Liver (tissue), 8 donors: ENCODE measurements at regions not wholly inside any gene's neighbourhood (a gene's known extent, or its start where the extent isn't known, plus 50 kb on each side); places are given as distances from the start of the nearest gene placed in this dataset.

Experiments used
- DNase-seq: peaks from one replicate; pipeline ENCODE4 v3.0.0-alpha.2; 2017; ENCODE audit warnings: low spot score
- H3K27ac ChIP-seq, 2 donors: one replicate each; pipeline ENCODE4 v1.7.0; 2013; ENCODE audit warnings: inconsistent platforms in 2 of 2, low read length in 2 of 2, control low read depth in 1 of 2, low read depth in 1 of 2, mild to moderate bottlenecking in 1 of 2
- H3K27me3 ChIP-seq, 4 donors: one replicate each; pipeline versions ENCODE4 v1.6.1 to v1.7.0; 2013; ENCODE audit warnings: low read length in 3 of 4, inconsistent platforms in 1 of 4, mild to moderate bottlenecking in 1 of 4, moderate library complexity in 1 of 4; ENCODE audit not compliant: control insufficient read depth in 4 of 4, insufficient read depth in 4 of 4
- H3K36me3 ChIP-seq, 4 donors: one replicate each; pipeline versions ENCODE4 v1.6.1 to v1.7.0; 2013; ENCODE audit warnings: low read length in 3 of 4, mild to moderate bottlenecking in 3 of 4, low read depth in 1 of 4, moderate library complexity in 1 of 4; ENCODE audit not compliant: control insufficient read depth in 4 of 4, insufficient read depth in 3 of 4
- H3K4me1 ChIP-seq, 4 donors: one replicate each; pipeline versions ENCODE4 v1.6.1 to v1.7.0; 2013; ENCODE audit warnings: low read length in 3 of 4, mild to moderate bottlenecking in 3 of 4, moderate library complexity in 1 of 4; ENCODE audit not compliant: control insufficient read depth in 4 of 4, insufficient read depth in 4 of 4
- H3K4me3 ChIP-seq, 3 donors: one replicate each; pipeline versions ENCODE4 v1.6.1 to v1.7.0; 2013; ENCODE audit warnings: low read length in 3 of 3, control low read depth in 1 of 3, low read depth in 1 of 3, mild to moderate bottlenecking in 1 of 3
- H3K9ac ChIP-seq, 2 donors: one replicate each; pipeline ENCODE4 v1.7.0; 2013; ENCODE audit warnings: low read length in 2 of 2, mild to moderate bottlenecking in 2 of 2, moderate library complexity in 2 of 2, control low read depth in 1 of 2, low read depth in 1 of 2
- H3K9me3 ChIP-seq, 4 donors: one replicate each; pipeline versions ENCODE4 v1.6.1 to v1.7.0; 2013; ENCODE audit warnings: low read length in 3 of 4; ENCODE audit not compliant: control insufficient read depth in 4 of 4
- ATF3 ChIP-seq: IDR thresholded peaks from 2 replicates; pipeline ENCODE4 v1.6.1; 2016; ENCODE audit warnings: antibody characterized with exemption
- CTCF ChIP-seq: fragments of 150-350 bp; IDR thresholded peaks from 2 replicates; pipeline ENCODE4 v1.5.1; 2017; ENCODE audit warnings: improper control_type of control experiment, low read depth, low read length; ENCODE audit not compliant: missing input control
- EGR1 ChIP-seq, 2 donors: IDR thresholded peaks; 2 replicates each; pipeline ENCODE4 v1.6.1; 2016 to 2018; ENCODE audit warnings: antibody characterized with exemption in 2 of 2, low read depth in 2 of 2
- FOXA1 ChIP-seq: IDR thresholded peaks from 2 replicates; pipeline ENCODE4 v1.6.1; 2016; ENCODE audit warnings: antibody characterized with exemption
- FOXA2 ChIP-seq: IDR thresholded peaks from 2 replicates; pipeline ENCODE4 v1.6.1; 2016; ENCODE audit warnings: antibody characterized with exemption
- GABPA ChIP-seq, 2 donors: IDR thresholded peaks in 1 of 2; conservative IDR thresholded peaks in 1 of 2; 2 replicates each; pipeline ENCODE4 v1.6.1; 2016; ENCODE audit warnings: antibody characterized with exemption in 2 of 2, mild to moderate bottlenecking in 1 of 2, moderate library complexity in 1 of 2
- HNF4A ChIP-seq, 2 donors: conservative IDR thresholded peaks; 2 replicates each; pipeline ENCODE4 v1.6.1; 2016; ENCODE audit warnings: antibody characterized with exemption in 2 of 2, mild to moderate bottlenecking in 2 of 2
- HNF4G ChIP-seq: IDR thresholded peaks from 2 replicates; pipeline ENCODE4 v1.6.1; 2016; ENCODE audit warnings: antibody characterized with exemption
- JUND ChIP-seq, 2 donors: IDR thresholded peaks; 2 replicates each; pipeline ENCODE4 v1.6.1; 2016; ENCODE audit warnings: antibody characterized with exemption in 2 of 2
- MAX ChIP-seq: IDR thresholded peaks from 2 replicates; pipeline ENCODE4 v1.6.1; 2016; ENCODE audit warnings: antibody characterized with exemption
- NR2F2 ChIP-seq: IDR thresholded peaks from 2 replicates; pipeline ENCODE4 v1.6.1; 2016; ENCODE audit warnings: antibody characterized with exemption
- RAD21 ChIP-seq, 2 donors: IDR thresholded peaks; 2 replicates each; pipeline ENCODE4 v1.6.1; 2016; ENCODE audit warnings: antibody characterized with exemption in 2 of 2, mild to moderate bottlenecking in 2 of 2
- REST ChIP-seq: IDR thresholded peaks from 2 replicates; pipeline ENCODE4 v1.6.1; 2016; ENCODE audit warnings: antibody characterized with exemption, mild to moderate bottlenecking
- RXRA ChIP-seq, 2 donors: IDR thresholded peaks; 2 replicates each; pipeline ENCODE4 v1.6.1; 2017 to 2018; ENCODE audit warnings: antibody characterized with exemption in 2 of 2, mild to moderate bottlenecking in 1 of 2
- SP1 ChIP-seq: IDR thresholded peaks from 2 replicates; pipeline ENCODE4 v1.6.1; 2018; ENCODE audit warnings: antibody characterized with exemption, mild to moderate bottlenecking
- TAF1 ChIP-seq: conservative IDR thresholded peaks from 2 replicates; pipeline ENCODE4 v1.6.1; 2016; ENCODE audit warnings: antibody characterized with exemption, mild to moderate bottlenecking
- YY1 ChIP-seq: IDR thresholded peaks from 2 replicates; pipeline ENCODE4 v1.6.1; 2016; ENCODE audit warnings: antibody characterized with exemption, mild to moderate bottlenecking
- ZBTB33 ChIP-seq: IDR thresholded peaks from 2 replicates; pipeline ENCODE4 v1.6.1; 2016; ENCODE audit warnings: antibody characterized with exemption
- WGBS: extraction: QIAGEN DNeasy Blood & Tissue Kit; methylation state at CpG from one replicate; pipeline ENCODE4 v1.1.7; 2013; 5-methylcytosine and 5-hydroxymethylcytosine counted together
- donor health status: healthy.
- donor health status: healthy.
- donor health status: healthy.
- donor health status: healthy.
- donor health status: healthy.

- Histone ChIP-seq H3K9me3 (no peaks in the 10 kb centered on the region), H3K27ac (peak overlapping the region in 1 of 2 donors; percentile 56), H3K4me3 (no peak overlapping the region), H3K36me3 (no peaks in the 10 kb centered on the region), H3K9ac (no peak overlapping the region), H3K27me3 (no peaks in the 10 kb centered on the region), H3K4me1 (peaks cover 0 to 6% (median 4%) of the 10 kb centered on the region in 4 donors)
- 81% methylated on average over 1 of the region's 1 CpG for WGBS
- TF ChIP-seq JUND (IDR thresholded peaks at IDR 0.05) (no peak), ZBTB33 (no peak), GABPA (IDR thresholded peaks at IDR 0.05 in 1 of 2, conservative IDR thresholded peaks at IDR 0.05 in 1 of 2) (no peak), RAD21 (IDR thresholded peaks at IDR 0.05) (peak; percentile 53 to 66), FOXA1 (no peak), RXRA (IDR thresholded peaks at IDR 0.05) (no peak), FOXA2 (no peak), CTCF (peak; percentile 34), SP1 (no peak)
- DNase-seq: no peak
Measured at GRCh38 chr7:106737202-106737562, 76.2 kb upstream of the CCDC71L start.

GRCh38 chr7:106740806-106741205 lies 79.8 kb upstream of the CCDC71L start:
- Histone ChIP-seq H3K27me3 (no peaks in the 10 kb centered on the region), H3K36me3 (no peaks in the 10 kb centered on the region), H3K4me1 (peaks cover 0 to 6% (median 4%) of the 10 kb centered on the region in 4 donors), H3K9me3 (no peaks in the 10 kb centered on the region), H3K4me3 (no peak overlapping the region), H3K27ac (no peak overlapping the region), H3K9ac (no peak overlapping the region)
- 80% methylated on average over 5 of the region's 5 CpGs for WGBS
- DNase-seq: no peak
- no peak for TF ChIP-seq SP1
- TF ChIP-seq RAD21 (IDR thresholded peaks at IDR 0.05): no peak
- no peak for TF ChIP-seq EGR1 (IDR thresholded peaks at IDR 0.05; ENCODE audit: low read depth in 2 of 2)
- no peak for TF ChIP-seq HNF4G
- no peak for TF ChIP-seq REST
- TF ChIP-seq NR2F2: no peak
- no peak for TF ChIP-seq CTCF
- no peak for TF ChIP-seq GABPA (IDR thresholded peaks at IDR 0.05 in 1 of 2, conservative IDR thresholded peaks at IDR 0.05 in 1 of 2)
- TF ChIP-seq FOXA2: no peak
- no peak for TF ChIP-seq TAF1
- TF ChIP-seq MAX: no peak
- no peak for TF ChIP-seq YY1
- no peak for TF ChIP-seq HNF4A (conservative IDR thresholded peaks at IDR 0.05)
- TF ChIP-seq ATF3: no peak
- TF ChIP-seq FOXA1: no peak
- TF ChIP-seq RXRA (IDR thresholded peaks at IDR 0.05): no peak
- no peak for TF ChIP-seq JUND (IDR thresholded peaks at IDR 0.05)
